ENCODE measurements at regions not wholly inside any gene's neighbourhood (a gene's known extent, or its start where the extent isn't known, plus 50 kb on each side); places are given as distances from the start of the nearest gene placed in this dataset.

DNA sequence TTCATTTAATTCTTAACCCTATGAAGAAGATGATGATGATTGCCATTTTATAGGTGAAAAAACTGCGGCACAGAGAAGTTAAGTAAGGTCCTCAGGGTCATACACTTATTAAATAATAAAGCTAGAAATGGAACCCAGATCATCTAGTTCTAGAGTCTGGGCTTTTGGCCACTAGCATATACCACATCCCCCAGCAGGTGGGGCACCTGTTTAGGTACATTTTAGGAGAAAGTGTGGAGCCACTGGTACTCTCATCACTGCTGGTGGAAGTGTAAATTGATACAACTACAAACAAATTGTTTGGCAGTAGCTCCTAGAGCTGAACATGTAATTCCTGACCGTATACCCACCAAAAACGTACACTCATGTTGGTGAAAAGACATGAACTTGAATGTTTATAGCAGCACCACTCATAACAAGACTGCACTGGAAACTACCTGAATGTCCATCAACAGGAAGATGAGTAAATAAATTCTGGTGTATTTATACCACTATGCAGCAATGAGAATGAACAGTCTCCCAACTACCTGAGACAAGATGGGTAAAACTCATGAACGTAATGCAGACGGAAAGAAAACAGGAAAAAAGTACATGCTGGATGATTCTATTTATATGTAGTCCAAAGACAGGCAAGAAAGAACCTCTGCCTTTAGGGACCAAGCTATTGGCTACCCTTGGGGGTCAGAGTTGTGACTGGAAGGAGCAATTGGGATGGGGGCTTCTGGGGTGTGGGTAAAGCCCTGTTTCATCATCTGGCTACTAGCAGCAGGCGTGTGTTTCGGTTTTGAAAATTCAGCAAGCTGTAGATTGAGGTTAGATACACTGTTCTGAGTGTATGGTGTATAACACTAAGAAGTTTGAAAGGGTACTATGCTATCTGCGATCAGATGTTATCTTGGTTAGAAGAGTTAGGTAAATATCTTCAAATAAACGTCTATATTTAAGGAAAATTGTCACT, 72.3 kb upstream of the ADGRG2 start:
- DNase-seq (ENCODE audit: low read depth) = no peak
- no peak overlapping the region for H3K4me3 ChIP-seq (ENCODE audit: control insufficient read depth, low read depth, low read length)
- TF ChIP-seq, protein P1, sequence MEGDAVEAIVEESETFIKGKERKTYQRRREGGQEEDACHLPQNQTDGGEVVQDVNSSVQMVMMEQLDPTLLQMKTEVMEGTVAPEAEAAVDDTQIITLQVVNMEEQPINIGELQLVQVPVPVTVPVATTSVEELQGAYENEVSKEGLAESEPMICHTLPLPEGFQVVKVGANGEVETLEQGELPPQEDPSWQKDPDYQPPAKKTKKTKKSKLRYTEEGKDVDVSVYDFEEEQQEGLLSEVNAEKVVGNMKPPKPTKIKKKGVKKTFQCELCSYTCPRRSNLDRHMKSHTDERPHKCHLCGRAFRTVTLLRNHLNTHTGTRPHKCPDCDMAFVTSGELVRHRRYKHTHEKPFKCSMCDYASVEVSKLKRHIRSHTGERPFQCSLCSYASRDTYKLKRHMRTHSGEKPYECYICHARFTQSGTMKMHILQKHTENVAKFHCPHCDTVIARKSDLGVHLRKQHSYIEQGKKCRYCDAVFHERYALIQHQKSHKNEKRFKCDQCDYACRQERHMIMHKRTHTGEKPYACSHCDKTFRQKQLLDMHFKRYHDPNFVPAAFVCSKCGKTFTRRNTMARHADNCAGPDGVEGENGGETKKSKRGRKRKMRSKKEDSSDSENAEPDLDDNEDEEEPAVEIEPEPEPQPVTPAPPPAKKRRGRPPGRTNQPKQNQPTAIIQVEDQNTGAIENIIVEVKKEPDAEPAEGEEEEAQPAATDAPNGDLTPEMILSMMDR (conservative IDR thresholded peaks at IDR 0.05; ENCODE audit: control insufficient read depth, insufficient read depth, low read depth, low read length) = no peak

DNA sequence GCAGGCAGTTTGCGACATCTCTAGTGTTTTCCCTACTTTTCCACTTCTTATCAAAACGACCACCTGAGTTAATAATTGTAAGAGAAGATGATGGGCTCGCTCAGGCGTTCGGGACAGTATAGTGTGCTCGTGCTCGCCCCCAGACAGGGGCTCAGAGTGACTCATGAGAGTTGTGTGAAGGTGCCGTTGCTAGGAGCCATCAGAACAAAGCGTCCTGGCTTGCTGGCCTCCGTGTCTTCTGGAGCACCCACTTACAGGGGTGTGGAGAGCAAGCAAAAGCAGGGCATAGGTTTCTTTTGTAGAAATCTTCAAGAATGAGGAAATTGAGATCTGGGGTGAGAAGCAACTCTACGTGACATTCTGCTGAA, 73.0 kb upstream of the ADGRG2 start:
- DNase-seq (ENCODE audit: low read depth) = no peak
- no peak overlapping the region for H3K4me3 ChIP-seq (ENCODE audit: control insufficient read depth, low read depth, low read length)
- TF ChIP-seq, protein P1 (conservative IDR thresholded peaks at IDR 0.05; ENCODE audit: control insufficient read depth, insufficient read depth, low read depth, low read length) = no peak

DNA sequence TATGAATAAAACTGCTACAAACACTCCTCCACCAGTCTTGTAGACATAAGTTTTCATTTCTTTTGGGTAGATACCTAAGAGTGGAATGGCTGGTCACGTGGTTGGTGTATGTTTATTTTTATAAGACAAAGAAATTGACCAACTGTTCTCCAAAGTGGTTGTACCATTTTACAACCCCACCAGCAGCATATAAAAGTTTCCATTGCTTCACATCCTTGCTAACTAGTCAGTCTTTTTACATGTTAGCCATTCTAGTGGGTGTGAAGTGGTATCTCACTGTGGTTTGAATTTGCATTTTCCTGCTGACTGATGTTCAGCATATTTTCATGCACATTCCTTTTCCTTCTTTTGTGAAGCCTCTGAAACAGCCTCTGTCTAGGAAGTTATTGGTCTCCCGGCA, 76.2 kb upstream of the ADGRG2 start:
- no peak overlapping the region for H3K4me3 ChIP-seq (ENCODE audit: control insufficient read depth, low read depth, low read length)
- TF ChIP-seq, protein P1 (conservative IDR thresholded peaks at IDR 0.05; ENCODE audit: control insufficient read depth, insufficient read depth, low read depth, low read length) = no peak
- DNase-seq (ENCODE audit: low read depth) = no peak

DNA sequence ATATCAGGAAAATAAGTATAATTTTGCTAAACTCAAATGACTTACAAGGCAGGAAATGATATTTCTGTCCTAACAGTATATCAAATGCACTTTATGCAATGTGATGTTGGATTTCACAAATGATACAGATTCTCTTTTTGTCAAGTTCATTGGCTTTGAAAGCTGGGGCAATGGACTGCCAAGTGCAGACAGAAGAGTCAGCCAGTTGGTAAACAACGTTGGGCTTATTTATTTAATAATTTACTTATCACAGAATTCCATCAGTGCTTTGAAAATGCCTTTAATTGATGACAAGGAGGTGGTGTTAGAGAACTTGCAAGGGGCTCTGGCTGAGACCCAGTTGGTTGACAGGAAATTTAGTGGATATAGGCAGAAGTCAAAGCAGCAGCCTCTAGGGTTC, 79.9 kb upstream of the ADGRG2 start:
- H3K4me3 ChIP-seq (ENCODE audit: control insufficient read depth, low read depth, low read length) = no peak overlapping the region
- DNase-seq (ENCODE audit: low read depth) = no peak
- TF ChIP-seq, protein P1 (conservative IDR thresholded peaks at IDR 0.05; ENCODE audit: control insufficient read depth, insufficient read depth, low read depth, low read length) = no peak

DNA sequence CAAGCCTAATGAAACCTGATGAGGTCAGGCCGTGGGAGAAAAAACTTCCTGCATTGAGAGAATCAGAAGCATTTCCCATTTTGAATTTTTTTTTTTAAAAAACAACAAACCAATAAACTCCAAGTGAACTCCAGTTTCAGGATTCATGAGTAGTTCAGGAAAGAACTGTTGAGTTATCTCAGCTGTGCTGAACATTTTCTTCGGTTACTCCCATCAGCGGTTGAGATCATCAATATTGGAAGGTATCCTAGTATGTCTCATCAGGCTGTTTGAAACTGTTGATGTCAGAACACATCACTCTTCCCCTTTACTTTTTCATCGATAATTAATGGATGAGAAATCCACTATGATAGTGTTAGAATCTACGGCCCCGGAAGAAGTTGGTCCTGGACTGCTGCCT, 82.4 kb upstream of the ADGRG2 start:
- TF ChIP-seq, protein P1 (conservative IDR thresholded peaks at IDR 0.05; ENCODE audit: control insufficient read depth, insufficient read depth, low read depth, low read length) = no peak
- DNase-seq (ENCODE audit: low read depth) = peak; percentile 70
- H3K4me3 ChIP-seq (ENCODE audit: control insufficient read depth, low read depth, low read length) = no peak overlapping the region

DNA sequence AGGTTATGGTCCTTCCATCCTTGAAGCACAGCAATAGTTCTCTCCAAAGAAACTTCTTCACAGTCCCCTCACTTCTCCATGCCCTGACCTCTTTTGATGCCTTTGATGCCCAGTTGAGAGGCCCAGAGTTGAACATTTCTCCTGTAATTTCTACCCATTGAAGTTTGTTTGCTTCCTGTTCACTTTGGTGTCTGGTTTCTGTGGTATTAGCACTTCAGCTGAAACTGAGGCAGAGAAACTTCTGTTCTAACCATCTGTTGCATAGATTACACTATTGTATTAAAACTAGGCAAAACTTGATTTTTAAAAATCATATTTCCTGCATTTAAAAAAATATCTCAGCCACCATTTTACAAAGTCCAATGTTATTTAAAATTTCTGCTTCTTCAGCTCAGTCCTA, 89.8 kb upstream of the ADGRG2 start:
- DNase-seq (ENCODE audit: low read depth) = no peak
- TF ChIP-seq, protein P1 (conservative IDR thresholded peaks at IDR 0.05; ENCODE audit: control insufficient read depth, insufficient read depth, low read depth, low read length) = no peak
- no peak overlapping the region for H3K4me3 ChIP-seq (ENCODE audit: control insufficient read depth, low read depth, low read length)
